GM19023 (cell line): ENCODE measurements at regions not wholly inside any gene's neighbourhood (a gene's known extent, or its start where the extent isn't known, plus 50 kb on each side); places are given as distances from the start of the nearest gene placed in this dataset.

Experiments used
- ATAC-seq: cut with Tn5 transposase; IDR thresholded peaks from one replicate; pipeline ENCODE4 v1.9.1; 2021; ENCODE audit warnings: mild to moderate bottlenecking, moderate library complexity; ENCODE audit not compliant: unreplicated experiment

DNA sequence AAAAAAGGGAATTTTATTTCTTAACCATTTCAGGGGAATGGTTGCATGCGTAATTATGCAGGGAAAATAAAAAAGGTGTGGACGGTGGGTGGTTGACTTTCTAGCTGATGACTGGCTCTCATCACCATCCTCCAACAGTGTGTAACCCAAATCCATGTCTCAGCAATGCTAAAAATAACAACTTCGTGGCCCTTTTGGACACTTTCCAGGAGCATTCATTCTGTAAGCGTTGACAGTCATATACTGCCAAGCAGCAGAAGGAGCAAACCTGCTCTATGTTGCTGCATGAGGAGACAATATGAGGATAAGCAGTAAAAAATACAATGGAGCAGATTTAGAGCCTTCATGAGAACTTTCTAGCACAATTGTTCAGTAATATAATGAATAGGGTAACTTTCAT lies 189.1 kb downstream of the ANXA2 start:
- no peak for ATAC-seq

GRCh38 chr15:60212536-60212935 lies 185.2 kb downstream of the ANXA2 start:
- ATAC-seq, result no peak

- ATAC-seq, result no peak
Measured at GRCh38 chr15:60213377-60214000, 184.3 kb downstream of the ANXA2 start.

DNA sequence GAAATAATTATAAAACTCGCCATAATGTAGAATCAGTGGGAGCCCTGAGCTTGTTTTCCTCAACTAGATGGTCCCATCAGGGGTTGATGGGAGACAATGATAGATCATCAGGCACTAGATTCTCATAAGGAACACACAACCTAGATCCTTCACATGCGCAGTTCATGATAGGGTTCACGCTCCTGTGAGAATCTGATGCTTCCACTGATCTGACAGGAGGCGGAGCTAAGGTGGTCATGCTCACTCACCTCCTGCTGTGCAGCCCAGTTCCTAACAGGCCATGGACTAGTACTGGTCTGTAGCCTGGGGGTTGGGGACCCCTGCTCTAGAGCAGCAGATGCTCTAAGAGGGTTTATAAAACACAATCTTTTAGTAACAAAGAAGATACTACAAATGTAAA lies 183.6 kb downstream of the ANXA2 start:
- ATAC-seq, result no peak

DNA sequence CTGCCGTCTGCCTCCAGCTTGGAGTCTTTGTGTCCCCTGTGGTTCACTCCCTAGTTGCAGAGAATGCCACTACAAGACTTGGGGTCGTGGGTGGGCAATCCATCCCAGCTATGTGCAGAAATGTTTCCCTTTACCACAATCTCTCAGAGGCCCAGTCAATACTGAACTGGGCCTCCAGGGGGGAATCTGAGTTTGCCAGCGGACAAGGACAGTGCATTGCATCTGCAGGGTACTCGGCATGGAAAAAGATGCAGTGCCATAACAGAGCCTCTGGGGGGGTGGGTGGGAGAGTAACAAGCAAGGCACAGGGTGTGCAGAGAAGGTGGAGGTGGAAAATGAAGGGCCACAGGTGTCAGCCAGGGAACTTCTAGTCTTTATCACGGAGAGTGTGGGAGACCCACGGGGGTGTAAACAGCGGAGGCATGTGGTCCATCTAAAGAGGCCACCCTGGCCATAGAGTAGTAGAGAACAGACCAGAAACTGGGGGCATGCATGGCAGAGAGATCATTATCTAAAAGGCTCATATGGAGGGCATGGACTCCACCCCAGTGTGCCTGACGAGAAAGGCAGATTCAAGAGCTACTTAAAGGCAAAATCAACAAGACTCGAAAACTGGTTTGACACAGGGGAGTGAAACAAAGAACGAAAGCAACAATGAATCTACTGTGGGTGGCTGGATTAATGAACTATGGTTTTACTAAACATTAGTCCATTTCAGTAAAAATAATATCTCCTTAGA lies 182.4 kb downstream of the ANXA2 start:
- no peak for ATAC-seq

- no peak for ATAC-seq
Measured at GRCh38 chr15:60217161-60217560, 180.6 kb downstream of the ANXA2 start.

GRCh38 chr15:60218256-60218655 lies 179.5 kb downstream of the ANXA2 start:
- no peak for ATAC-seq

DNA sequence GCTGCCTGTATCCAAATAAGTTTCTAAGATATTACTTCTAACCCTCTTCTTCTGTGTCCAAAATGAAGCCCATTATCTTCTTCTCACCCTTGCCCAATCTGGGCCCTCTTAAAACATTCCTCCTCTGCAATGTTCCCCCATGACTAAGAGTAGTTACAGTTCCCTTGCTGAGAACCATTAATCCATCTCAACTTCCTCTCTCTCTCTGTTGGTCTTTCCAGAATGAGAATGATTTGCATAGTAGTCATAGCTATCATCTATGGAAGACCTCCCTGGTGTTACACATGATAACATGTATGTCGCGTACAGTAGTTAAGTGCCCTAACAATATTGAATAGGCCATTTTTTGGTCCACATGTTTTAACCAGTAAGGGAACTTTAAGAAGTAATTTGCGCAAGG lies 177.9 kb downstream of the ANXA2 start:
- ATAC-seq, result no peak

- no peak for ATAC-seq
Measured at GRCh38 chr15:60221356-60221755, 176.4 kb downstream of the ANXA2 start.

DNA sequence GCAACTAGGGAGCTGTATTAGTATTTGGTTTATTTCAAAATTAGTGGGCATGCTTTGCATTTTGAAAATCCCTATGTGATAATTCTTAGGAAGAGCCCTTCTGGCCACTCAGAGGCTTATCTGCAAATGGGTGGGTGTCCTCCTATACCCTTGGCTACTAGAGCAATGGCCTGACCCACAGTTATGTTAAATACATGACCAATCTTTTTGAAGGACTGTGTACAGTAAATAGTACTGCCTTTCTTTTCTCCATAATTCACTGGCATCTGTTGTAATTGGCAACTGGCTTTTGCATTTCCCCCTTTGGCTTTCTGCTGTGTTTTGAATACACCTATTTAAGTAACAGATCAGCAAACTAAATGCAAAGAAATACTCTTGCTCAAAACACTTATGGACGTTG lies 175.4 kb downstream of the ANXA2 start:
- no peak for ATAC-seq

GRCh38 chr15:60223176-60223575 lies 174.6 kb downstream of the ANXA2 start:
- ATAC-seq, result no peak

DNA sequence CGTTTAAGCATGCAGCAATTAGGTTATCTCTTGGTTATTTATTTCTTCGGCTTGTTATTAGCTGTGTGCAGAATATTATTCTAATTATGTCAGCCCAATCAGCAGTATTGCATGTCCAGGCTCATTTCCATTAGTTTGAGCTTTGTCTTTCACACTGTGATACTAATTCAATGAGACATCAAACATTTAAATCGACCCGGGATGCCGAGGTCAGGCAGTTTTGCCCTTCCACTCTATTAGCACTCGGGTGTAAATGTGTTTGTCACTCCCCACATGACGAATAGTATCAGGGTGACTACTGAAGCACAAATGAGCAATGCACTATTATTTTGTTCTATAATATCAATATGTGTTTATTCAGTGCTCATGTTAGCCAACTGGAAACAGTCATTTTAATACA lies 170.9 kb downstream of the ANXA2 start:
- ATAC-seq, result no peak

DNA sequence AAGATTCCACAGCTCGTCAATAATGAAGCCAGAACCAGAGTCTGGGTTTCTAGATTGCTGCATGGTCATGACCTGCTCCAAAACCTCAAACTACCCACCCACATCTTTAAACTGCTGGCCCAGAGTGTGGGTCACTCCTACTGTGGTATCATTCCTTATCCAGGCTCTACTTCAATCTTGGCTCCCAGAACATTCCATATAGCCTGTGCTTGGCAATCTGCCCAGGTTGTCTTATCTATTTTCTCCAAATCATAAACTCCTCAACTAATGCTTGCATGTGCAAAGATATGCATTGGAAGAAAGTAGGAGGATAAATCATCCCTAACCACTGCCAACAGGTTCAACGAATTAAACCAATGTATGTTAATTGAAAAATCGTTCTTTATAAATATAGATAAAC lies 169.7 kb downstream of the ANXA2 start:
- no peak for ATAC-seq

DNA sequence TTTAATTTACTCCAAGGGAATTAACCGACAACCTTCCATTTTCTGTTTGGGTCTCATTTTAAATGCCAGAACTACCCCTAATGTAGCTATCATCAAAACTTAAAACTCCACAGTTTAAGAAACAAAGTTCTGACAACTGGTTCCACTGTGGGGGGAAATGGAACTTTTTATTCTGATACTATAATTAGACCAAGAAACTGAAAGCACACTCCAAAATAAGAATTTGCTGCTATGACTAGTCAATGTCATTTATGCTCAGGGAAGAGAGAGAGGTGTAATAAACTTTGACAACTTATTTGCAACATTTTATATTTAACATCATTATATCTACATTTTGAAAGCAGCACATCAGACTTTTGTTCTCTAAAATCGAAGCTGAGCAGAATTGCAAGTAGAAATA lies 169.2 kb downstream of the ANXA2 start:
- ATAC-seq, result no peak

- ATAC-seq, result no peak
Measured at GRCh38 chr15:60235951-60236710, 161.7 kb downstream of the ANXA2 start.

DNA sequence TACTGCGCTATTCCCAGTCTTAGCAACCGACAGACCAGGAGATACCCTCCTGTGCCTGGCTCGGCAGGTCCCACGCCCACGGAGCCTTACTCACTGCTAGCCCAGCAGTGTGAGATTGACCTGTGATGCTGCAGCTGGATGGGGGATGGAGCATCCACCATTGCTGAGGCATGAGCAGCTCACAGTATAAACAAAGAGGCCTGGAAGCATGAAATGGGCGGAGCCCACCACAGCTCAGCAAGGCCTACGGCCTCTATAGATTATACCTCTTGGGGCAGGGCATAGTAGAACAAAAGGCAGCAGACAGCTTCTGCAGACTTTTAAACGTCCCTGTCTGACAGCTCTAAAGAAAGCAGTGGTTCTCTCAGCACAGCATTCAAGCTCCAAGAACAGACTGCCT lies 160.3 kb downstream of the ANXA2 start:
- ATAC-seq, result no peak

DNA sequence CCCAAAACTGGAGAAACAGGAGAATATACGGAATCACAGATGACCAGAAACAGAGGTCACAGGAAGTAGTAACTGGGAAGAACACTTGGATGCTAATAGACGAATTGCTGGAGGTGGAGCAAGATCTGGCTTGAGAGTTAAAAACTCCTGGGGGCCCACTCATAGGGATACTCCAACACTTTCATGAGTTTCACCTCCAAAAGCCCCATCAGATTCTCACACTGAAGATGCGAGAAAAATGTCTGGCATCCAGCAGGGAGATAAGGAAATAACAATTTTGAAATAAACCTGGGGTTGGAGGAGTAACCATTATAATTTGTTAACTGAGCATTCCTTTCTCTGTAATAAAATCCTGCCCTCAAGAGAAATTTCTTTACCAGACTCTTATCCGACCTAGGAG lies 154.0 kb downstream of the ANXA2 start:
- no peak for ATAC-seq

- ATAC-seq, result no peak
Measured at GRCh38 chr15:60244813-60245212, 153.0 kb downstream of the ANXA2 start.

DNA sequence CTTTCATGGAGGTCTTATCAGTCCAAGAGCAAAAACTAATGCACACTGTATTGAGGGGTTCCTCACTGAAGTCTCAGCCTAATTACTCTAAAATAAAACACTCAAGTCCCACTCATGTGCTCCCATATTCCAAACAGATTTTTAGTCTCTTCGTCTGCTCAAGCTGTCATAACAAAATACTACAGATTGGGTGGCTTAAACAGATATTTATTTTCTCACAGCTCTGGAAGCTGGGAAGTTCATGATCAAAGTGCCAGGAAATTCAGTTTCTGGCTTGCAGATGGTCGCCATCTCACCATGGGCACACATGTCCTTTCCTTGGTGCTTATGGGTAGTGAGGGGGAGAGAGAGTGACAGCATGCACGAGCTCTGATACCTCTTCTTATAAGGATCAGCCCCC lies 147.5 kb downstream of the ANXA2 start:
- no peak for ATAC-seq

DNA sequence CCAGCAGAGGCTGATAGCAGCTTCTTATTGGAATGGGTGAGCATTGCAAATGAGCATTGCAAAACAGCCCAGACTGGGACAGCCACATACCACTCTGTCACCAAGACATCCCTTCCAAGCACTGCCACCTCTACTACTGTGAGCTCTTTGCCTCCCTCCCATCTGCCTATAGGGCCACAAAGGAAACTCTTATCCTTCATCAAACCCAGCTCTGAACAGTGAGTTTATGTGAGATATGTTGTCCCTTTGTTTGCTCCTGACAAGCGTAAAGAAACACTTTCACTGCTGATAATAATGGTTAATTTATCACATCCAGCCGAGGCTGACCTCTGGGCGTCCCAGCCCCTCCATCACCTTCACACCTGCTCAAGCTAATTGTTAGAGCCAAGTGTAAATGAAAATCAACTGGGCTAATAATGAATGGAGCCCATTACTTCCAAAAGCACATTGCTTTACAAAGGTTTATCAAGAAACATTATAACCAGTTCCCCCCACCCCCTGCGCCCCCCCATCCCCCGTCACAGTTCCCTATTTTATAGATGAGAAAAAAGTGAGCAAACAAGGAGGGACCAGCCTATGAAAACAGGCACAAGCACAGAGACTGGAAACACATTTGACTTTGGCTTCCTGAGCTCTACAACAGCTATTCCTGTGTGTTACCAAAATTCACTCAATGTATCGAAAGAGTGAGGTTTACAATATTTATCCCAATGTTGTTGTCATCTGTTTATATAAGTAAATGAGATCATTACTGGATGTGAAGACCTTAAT lies 146.3 kb downstream of the ANXA2 start:
- ATAC-seq, result no peak

- no peak for ATAC-seq
Measured at GRCh38 chr15:60254416-60254815, 143.4 kb downstream of the ANXA2 start.
